ENCODE measurements at regions not wholly inside any gene's neighbourhood (a gene's known extent, or its start where the extent isn't known, plus 50 kb on each side); places are given as distances from the start of the nearest gene placed in this dataset.

DNA sequence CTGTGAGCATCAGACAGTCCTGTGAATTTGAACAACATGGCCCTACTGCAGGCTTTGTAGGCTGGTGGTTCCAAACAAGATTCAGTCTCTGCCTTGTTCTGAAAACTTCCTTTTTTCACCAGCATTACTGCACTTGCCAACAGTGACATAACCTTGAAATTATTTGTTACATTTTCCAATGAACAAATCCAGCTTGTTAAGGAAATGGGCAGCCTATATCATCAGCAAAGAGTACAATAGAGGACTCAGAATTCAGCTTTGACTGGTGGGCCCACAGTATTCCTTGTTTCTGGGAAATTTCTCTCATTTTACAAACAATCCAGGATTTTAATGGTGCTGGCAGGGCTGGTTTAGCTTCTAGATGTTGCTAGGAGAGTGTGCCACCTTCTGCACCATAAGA, 703.7 kb upstream of the FZD8 start:
- no peak overlapping the region for H3K27ac ChIP-seq (ENCODE audit: insufficient read depth, low read length)
- no peak for TF ChIP-seq EZH2 (IDR thresholded peaks at IDR 0.05; ENCODE audit: low read length, missing control alignments)
- TF ChIP-seq, protein P1, sequence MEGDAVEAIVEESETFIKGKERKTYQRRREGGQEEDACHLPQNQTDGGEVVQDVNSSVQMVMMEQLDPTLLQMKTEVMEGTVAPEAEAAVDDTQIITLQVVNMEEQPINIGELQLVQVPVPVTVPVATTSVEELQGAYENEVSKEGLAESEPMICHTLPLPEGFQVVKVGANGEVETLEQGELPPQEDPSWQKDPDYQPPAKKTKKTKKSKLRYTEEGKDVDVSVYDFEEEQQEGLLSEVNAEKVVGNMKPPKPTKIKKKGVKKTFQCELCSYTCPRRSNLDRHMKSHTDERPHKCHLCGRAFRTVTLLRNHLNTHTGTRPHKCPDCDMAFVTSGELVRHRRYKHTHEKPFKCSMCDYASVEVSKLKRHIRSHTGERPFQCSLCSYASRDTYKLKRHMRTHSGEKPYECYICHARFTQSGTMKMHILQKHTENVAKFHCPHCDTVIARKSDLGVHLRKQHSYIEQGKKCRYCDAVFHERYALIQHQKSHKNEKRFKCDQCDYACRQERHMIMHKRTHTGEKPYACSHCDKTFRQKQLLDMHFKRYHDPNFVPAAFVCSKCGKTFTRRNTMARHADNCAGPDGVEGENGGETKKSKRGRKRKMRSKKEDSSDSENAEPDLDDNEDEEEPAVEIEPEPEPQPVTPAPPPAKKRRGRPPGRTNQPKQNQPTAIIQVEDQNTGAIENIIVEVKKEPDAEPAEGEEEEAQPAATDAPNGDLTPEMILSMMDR (conservative IDR thresholded peaks at IDR 0.05 in 1 of 2, IDR thresholded peaks at IDR 0.05 in 1 of 2; ENCODE audit: low read depth in 1 of 2, low read length in 2 of 2) = no peak
- no peaks in the 10 kb centered on the region for H3K36me3 ChIP-seq (ENCODE audit: control insufficient read depth, insufficient read depth, low read length)
- H3K9me3 ChIP-seq (ENCODE audit: control insufficient read depth, insufficient read depth, low read depth, low read length) = no peaks in the 10 kb centered on the region
- no peaks in the 10 kb centered on the region for H3K79me2 ChIP-seq (ENCODE audit: control insufficient read depth, insufficient read depth, low read length)
- H3K4me1 ChIP-seq (ENCODE audit: control insufficient read depth, extremely low read depth, insufficient read depth, low read length) = no peaks in the 10 kb centered on the region
- no peak overlapping the region for H2AFZ ChIP-seq (ENCODE audit: low read length)
- no peak overlapping the region for H3K4me2 ChIP-seq (ENCODE audit: extremely low read depth, insufficient read depth, low read length)
- no peak overlapping the region for H3K4me3 ChIP-seq (replicated peaks in 1 of 4; ENCODE audit: control extremely low read depth in 1 of 4, insufficient read depth in 1 of 4, low read depth in 3 of 4, low read length in 4 of 4)
- peak; percentile 8 to 40 for DNase-seq (ENCODE audit: low read depth in 2 of 2)
- no peaks in the 10 kb centered on the region for H3K27me3 ChIP-seq (ENCODE audit: control insufficient read depth, insufficient read depth, low read length)
- no peaks in the 10 kb centered on the region for H4K20me1 ChIP-seq (ENCODE audit: control insufficient read depth, extremely low read depth, insufficient read depth, low read length)
- no peak overlapping the region for H3K9ac ChIP-seq (ENCODE audit: insufficient read depth, low read length)

DNA sequence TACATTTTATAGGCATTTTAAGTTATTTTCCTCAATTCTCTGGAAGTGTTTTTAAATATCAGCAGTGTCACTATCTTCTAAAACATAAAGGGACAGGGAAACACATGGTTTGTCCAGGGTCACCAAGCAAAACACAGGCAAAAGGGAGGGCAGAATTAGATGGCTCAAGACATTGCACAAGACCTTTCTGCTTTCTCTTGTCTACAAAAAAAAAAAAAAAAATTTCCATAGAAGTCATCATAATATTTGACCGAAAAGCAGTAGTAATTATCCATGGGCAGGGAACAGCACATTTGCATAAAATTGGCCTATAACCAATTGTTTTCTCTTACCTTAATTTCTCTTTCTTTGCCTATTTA, 703.1 kb upstream of the FZD8 start:
- H3K4me3 ChIP-seq (replicated peaks in 1 of 4; ENCODE audit: control extremely low read depth in 1 of 4, insufficient read depth in 1 of 4, low read depth in 3 of 4, low read length in 4 of 4) = no peak overlapping the region
- DNase-seq (ENCODE audit: low read depth in 2 of 2) = no peak
- no peaks in the 10 kb centered on the region for H4K20me1 ChIP-seq (ENCODE audit: control insufficient read depth, extremely low read depth, insufficient read depth, low read length)
- TF ChIP-seq, protein P1 (conservative IDR thresholded peaks at IDR 0.05 in 1 of 2, IDR thresholded peaks at IDR 0.05 in 1 of 2; ENCODE audit: low read depth in 1 of 2, low read length in 2 of 2) = no peak
- TF ChIP-seq EZH2 (IDR thresholded peaks at IDR 0.05; ENCODE audit: low read length, missing control alignments) = no peak
- H3K27me3 ChIP-seq (ENCODE audit: control insufficient read depth, insufficient read depth, low read length) = no peaks in the 10 kb centered on the region
- H3K27ac ChIP-seq (ENCODE audit: insufficient read depth, low read length) = no peak overlapping the region
- H3K9ac ChIP-seq (ENCODE audit: insufficient read depth, low read length) = no peak overlapping the region
- H3K4me2 ChIP-seq (ENCODE audit: extremely low read depth, insufficient read depth, low read length) = no peak overlapping the region
- H3K36me3 ChIP-seq (ENCODE audit: control insufficient read depth, insufficient read depth, low read length) = no peaks in the 10 kb centered on the region
- H2AFZ ChIP-seq (ENCODE audit: low read length) = no peak overlapping the region
- H3K9me3 ChIP-seq (ENCODE audit: control insufficient read depth, insufficient read depth, low read depth, low read length) = no peaks in the 10 kb centered on the region
- no peaks in the 10 kb centered on the region for H3K79me2 ChIP-seq (ENCODE audit: control insufficient read depth, insufficient read depth, low read length)
- no peaks in the 10 kb centered on the region for H3K4me1 ChIP-seq (ENCODE audit: control insufficient read depth, extremely low read depth, insufficient read depth, low read length)

DNA sequence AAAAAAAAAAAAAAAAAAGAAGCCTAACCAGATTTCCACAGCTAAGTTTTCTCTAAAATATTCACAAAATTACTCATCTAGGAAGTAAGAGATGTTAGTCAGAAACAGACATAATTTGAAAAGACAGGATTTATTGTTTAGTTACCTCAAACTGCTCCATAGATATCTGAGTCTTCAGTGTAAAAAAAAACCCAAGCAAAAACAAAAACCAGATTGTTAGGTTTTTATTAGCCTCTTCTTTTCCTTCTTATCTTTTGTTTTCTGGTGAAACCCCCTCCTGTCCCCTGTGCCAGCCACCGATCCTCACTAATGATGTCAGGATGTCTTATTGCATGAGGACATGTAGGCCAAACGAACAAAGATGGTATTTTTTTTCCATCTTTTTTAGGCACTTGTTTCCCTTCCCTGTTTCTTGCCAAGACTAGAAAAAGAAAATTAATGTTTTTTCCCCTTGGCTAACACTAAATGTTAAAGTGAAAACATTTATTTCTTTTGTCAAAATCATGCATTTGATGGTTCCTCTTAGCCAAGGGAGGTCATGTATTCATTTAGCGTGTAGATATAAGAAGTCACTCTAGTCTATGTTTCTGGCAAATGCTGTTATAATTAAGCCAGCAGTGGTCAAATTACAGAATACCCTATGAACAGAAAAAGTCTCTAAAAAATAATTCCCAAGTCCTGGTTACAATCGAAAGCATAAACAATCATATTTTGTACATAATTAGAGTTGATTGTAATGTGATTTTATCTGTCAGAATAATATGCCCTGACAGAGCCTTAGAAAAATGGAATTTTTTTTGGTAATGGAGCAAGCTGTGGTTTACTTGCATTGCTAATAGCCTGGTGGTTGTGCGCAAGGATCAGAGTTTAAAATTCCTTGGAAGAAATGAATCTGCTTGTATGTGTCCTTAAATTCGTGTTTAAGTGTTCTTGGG, 702.4 kb upstream of the FZD8 start:
- Histone ChIP-seq H3K27ac (ENCODE audit: insufficient read depth, low read length) (no peak overlapping the region), H3K9ac (ENCODE audit: insufficient read depth, low read length) (no peak overlapping the region), H3K4me3 (replicated peaks in 1 of 4; ENCODE audit: control extremely low read depth in 1 of 4, insufficient read depth in 1 of 4, low read depth in 3 of 4, low read length in 4 of 4) (no peak overlapping the region), H3K27me3 (ENCODE audit: control insufficient read depth, insufficient read depth, low read length) (no peaks in the 10 kb centered on the region), H3K4me2 (ENCODE audit: extremely low read depth, insufficient read depth, low read length) (no peak overlapping the region), H3K36me3 (ENCODE audit: control insufficient read depth, insufficient read depth, low read length) (no peaks in the 10 kb centered on the region), H2AFZ (ENCODE audit: low read length) (no peak overlapping the region), H3K79me2 (ENCODE audit: control insufficient read depth, insufficient read depth, low read length) (no peaks in the 10 kb centered on the region), H3K4me1 (ENCODE audit: control insufficient read depth, extremely low read depth, insufficient read depth, low read length) (no peaks in the 10 kb centered on the region), H4K20me1 (ENCODE audit: control insufficient read depth, extremely low read depth, insufficient read depth, low read length) (no peaks in the 10 kb centered on the region), H3K9me3 (ENCODE audit: control insufficient read depth, insufficient read depth, low read depth, low read length) (no peaks in the 10 kb centered on the region)
- peak in 1 of 2 donors; percentile 35 for DNase-seq (ENCODE audit: low read depth in 2 of 2)
- TF ChIP-seq EZH2 (IDR thresholded peaks at IDR 0.05; ENCODE audit: low read length, missing control alignments) = no peak
- TF ChIP-seq, protein P1 (conservative IDR thresholded peaks at IDR 0.05 in 1 of 2, IDR thresholded peaks at IDR 0.05 in 1 of 2; ENCODE audit: low read depth in 1 of 2, low read length in 2 of 2) = no peak

Data from fibroblast of lung (primary cell).